WERI-Rb-1 (cell line): ENCODE measurements at regions not wholly inside any gene's neighbourhood (a gene's known extent, or its start where the extent isn't known, plus 50 kb on each side); places are given as distances from the start of the nearest gene placed in this dataset.

Source experiments
- DNase-seq: peaks from one replicate; pipeline ENCODE4 v3.0.0-alpha.2; 2020
- H3K27ac ChIP-seq: fragments of 250-450 bp; sonication (Bioruptor Pico); 2 replicates; pipeline ENCODE4 v1.5.1; 2020; ENCODE audit warnings: mild to moderate bottlenecking, moderate library complexity
- H3K27me3 ChIP-seq: fragments of 250-450 bp; sonication (Bioruptor Pico); 2 replicates; pipeline ENCODE4 v1.5.1; 2021; ENCODE audit warnings: mild to moderate bottlenecking, low read depth, moderate library complexity; ENCODE audit not compliant: insufficient read depth, severe bottlenecking
- H3K36me3 ChIP-seq: fragments of 250-450 bp; sonication (Bioruptor Pico); 2 replicates; pipeline ENCODE4 v1.5.1; 2020; ENCODE audit warnings: mild to moderate bottlenecking, moderate library complexity
- H3K4me3 ChIP-seq: 2 replicates; pipeline ENCODE4 v1.5.1; 2011; ENCODE audit warnings: low read depth, mild to moderate bottlenecking, control low read depth, low read length
- H3K9me3 ChIP-seq: fragments of 250-450 bp; sonication (Bioruptor Pico); 2 replicates; pipeline ENCODE4 v1.5.1; 2021; ENCODE audit warnings: mild to moderate bottlenecking, moderate library complexity; ENCODE audit not compliant: severe bottlenecking
- CTCF ChIP-seq: IDR thresholded peaks from 2 replicates; pipeline ENCODE4 v1.5.1; 2011; ENCODE audit warnings: low read depth, mild to moderate bottlenecking, control low read depth, inconsistent platforms, low read length

DNA sequence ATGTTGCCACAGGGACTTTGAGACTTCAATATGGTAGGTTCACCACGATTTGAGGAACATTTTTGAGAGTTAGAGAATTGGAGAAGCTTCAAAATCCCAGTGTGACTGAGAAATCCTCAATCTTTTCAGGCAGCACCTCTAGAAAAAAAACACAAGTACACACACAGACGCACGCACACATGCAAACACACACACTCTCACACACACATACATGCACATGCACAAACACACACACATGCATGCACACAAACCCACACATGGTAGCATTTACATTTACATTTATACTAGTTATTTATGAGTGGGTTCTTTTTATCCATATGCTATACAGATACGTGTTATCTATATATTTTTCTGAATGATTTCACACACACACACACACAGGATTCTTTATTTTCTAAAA lies 901.9 kb downstream of the GATA3 start:
- TF ChIP-seq CTCF: no peak
- Histone ChIP-seq H3K27ac (no peak overlapping the region), H3K27me3 (no peaks in the 10 kb centered on the region), H3K9me3 (no peaks in the 10 kb centered on the region), H3K36me3 (no peaks in the 10 kb centered on the region), H3K4me3 (no peak overlapping the region)
- DNase-seq: no peak

GRCh38 chr10:8962249-8962648 lies 907.8 kb downstream of the GATA3 start:
- no peak overlapping the region for H3K4me3 ChIP-seq
- H3K36me3 ChIP-seq: no peaks in the 10 kb centered on the region
- no peak overlapping the region for H3K27ac ChIP-seq
- no peaks in the 10 kb centered on the region for H3K9me3 ChIP-seq
- TF ChIP-seq CTCF: no peak
- no peak for DNase-seq
- no peaks in the 10 kb centered on the region for H3K27me3 ChIP-seq

DNA sequence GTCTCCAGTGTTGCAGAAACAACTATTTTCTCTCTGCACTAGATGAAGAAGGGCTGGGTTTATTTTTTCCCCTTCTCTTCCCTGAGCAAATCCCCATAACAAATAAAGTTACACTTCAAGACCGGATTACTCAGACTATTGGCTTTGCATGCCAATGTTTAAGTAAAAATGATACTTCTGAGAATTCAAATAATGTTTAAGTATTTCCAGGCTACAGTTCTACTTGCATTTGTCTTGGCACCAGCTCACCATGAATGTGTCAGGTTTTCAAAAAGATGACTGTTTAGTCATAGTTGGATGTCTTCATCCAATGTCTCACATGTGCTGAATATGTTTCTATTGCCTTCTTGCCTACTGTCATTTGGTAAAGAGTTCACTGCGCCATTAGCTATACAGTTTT lies 912.6 kb downstream of the GATA3 start:
- no peak for DNase-seq
- no peak for TF ChIP-seq CTCF

DNA sequence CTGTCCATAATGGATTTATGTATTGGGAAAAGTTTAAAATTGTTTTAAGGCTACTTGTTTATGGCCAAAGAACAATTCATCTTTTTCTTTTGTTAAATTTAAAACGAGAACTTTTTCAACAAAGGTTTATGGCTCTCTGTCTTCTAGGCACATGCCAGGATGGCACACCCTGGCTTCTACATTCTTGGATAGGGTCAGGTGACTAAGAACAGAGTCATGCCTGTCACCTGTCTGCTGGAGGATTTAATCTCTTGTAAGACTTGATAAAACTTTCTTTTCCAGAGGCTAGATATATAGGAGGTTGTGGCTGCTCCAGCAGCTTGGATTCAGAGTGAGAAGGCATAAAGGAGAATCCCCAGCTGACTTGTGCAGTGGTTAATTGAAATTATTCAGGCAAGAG lies 915.4 kb downstream of the GATA3 start:
- Histone ChIP-seq H3K9me3 (no peaks in the 10 kb centered on the region), H3K4me3 (no peak overlapping the region), H3K27ac (no peak overlapping the region), H3K36me3 (no peaks in the 10 kb centered on the region), H3K27me3 (no peaks in the 10 kb centered on the region)
- no peak for DNase-seq
- TF ChIP-seq CTCF: no peak

More for the DNA sequence above, 912.6 kb downstream of the GATA3 start:
- Histone ChIP-seq H3K36me3 (no peaks in the 10 kb centered on the region), H3K27ac (no peak overlapping the region), H3K4me3 (no peak overlapping the region), H3K9me3 (no peaks in the 10 kb centered on the region), H3K27me3 (no peaks in the 10 kb centered on the region)

DNA sequence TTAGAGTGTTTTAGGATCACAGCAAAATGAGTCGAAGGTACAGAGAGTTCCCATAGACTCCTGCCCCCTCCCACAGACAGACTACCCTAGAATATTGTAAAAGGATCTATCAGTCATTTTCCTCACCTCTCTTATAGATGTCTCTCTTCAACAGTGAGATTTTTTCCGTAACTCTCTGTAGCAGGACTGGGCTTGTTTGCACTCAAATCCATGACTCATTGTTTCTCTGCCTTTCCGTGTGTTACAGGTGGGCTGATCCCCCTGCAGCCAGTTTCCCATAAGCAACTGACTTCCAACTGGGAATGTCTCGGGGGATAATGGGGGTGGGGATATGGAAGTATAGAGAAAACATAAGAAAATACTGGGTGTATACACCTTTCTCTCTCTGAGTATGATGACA lies 921.0 kb downstream of the GATA3 start:
- Histone ChIP-seq H3K27me3 (no peaks in the 10 kb centered on the region), H3K27ac (no peak overlapping the region), H3K4me3 (no peak overlapping the region), H3K9me3 (no peaks in the 10 kb centered on the region), H3K36me3 (no peaks in the 10 kb centered on the region)
- no peak for DNase-seq
- no peak for TF ChIP-seq CTCF

DNA sequence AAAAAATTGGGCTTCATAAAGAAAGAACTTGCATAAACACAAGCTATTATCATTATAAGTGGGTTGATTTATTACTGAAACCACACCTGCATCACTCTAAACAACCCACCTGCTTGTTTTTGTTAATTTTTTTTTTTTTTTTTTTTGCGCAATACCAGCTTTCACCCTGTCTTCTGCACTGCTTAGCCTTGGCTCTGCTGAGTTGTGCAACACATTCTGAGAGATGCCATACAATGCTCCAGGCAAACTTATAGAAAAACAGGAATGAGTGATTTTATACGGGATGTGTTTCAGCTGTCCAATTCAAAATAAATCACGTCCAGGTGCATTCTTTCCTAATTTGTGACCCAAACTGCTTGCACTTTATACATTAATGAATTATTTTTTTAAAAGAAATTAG lies 923.6 kb downstream of the GATA3 start:
- DNase-seq: no peak
- H3K4me3 ChIP-seq: no peak overlapping the region

More for the DNA sequence above, 923.6 kb downstream of the GATA3 start:
- H3K36me3 ChIP-seq: no peaks in the 10 kb centered on the region
- TF ChIP-seq CTCF: no peak
- H3K9me3 ChIP-seq: no peaks in the 10 kb centered on the region
- H3K27me3 ChIP-seq: no peaks in the 10 kb centered on the region
- no peak overlapping the region for H3K27ac ChIP-seq
